ENCODE measurements at regions not wholly inside any gene's neighbourhood (a gene's known extent, or its start where the extent isn't known, plus 50 kb on each side); places are given as distances from the start of the nearest gene placed in this dataset.
A peak's percentile ranks its signal among the peaks of the same experiment; 100 is the strongest.

- peak; percentile 31; the same call in 1 of the 3 replicates for ATAC-seq
- TF ChIP-seq ESRRG (CRISPR knock-in tag; IDR thresholded peaks at IDR 0.05) (peak; percentile 81), TCF4 (CRISPR knock-in tag; IDR thresholded peaks at IDR 0.05; ENCODE audit: borderline replicate concordance) (peak; percentile 99), ZC3H10 (CRISPR knock-in tag; IDR thresholded peaks at IDR 0.05) (no peak), ZFP30 (CRISPR knock-in tag; IDR thresholded peaks at IDR 0.05) (no peak), ARNTL (CRISPR knock-in tag; IDR thresholded peaks at IDR 0.05; ENCODE audit: borderline replicate concordance, low read depth) (no peak), OSR1 (CRISPR knock-in tag; IDR thresholded peaks at IDR 0.05) (no peak), ZNF565 (CRISPR knock-in tag; conservative IDR thresholded peaks at IDR 0.05; ENCODE audit: low read depth) (0 out of 2 replicates have a peak, but pooled peaks have one; percentile 23), CREB5 (CRISPR knock-in tag; IDR thresholded peaks at IDR 0.05; ENCODE audit: low read depth) (peak; percentile 65; the same call in 1 of the 2 replicates), PATZ1 (CRISPR knock-in tag; IDR thresholded peaks at IDR 0.05; ENCODE audit: borderline replicate concordance) (peak; percentile 84; the same call in 1 of the 2 replicates), ZNF8 (CRISPR knock-in tag; IDR thresholded peaks at IDR 0.05) (peak; percentile 37; the same call in 1 of the 2 replicates), ZFP3 (CRISPR knock-in tag; IDR thresholded peaks at IDR 0.05) (no peak), RARB (CRISPR knock-in tag; IDR thresholded peaks at IDR 0.05) (no peak), GLIS3 (CRISPR knock-in tag; IDR thresholded peaks at IDR 0.05) (peak; percentile 95), PPARA (CRISPR knock-in tag; IDR thresholded peaks at IDR 0.05; ENCODE audit: borderline replicate concordance) (no peak), ZNF70 (CRISPR knock-in tag; IDR thresholded peaks at IDR 0.05) (no peak), SNAI2 (CRISPR knock-in tag; IDR thresholded peaks at IDR 0.05) (0 out of 2 replicates have a peak, but pooled peaks have one; percentile 42), CSDC2 (CRISPR knock-in tag; IDR thresholded peaks at IDR 0.05) (no peak; the same call in 1 of the 2 replicates), ISL1 (CRISPR knock-in tag; IDR thresholded peaks at IDR 0.05) (peak; percentile 90), TOX (CRISPR knock-in tag; IDR thresholded peaks at IDR 0.05; ENCODE audit: borderline replicate concordance) (no peak), POU6F1 (CRISPR knock-in tag; IDR thresholded peaks at IDR 0.05; ENCODE audit: borderline replicate concordance, low read depth) (no peak; the same call in 1 of the 2 replicates), TSHZ2 (CRISPR knock-in tag; IDR thresholded peaks at IDR 0.05) (peak; percentile 98), BACH2 (CRISPR knock-in tag; IDR thresholded peaks at IDR 0.05; ENCODE audit: borderline replicate concordance) (no peak; the same call in 1 of the 2 replicates)
- TF ChIP-seq, protein P1, sequence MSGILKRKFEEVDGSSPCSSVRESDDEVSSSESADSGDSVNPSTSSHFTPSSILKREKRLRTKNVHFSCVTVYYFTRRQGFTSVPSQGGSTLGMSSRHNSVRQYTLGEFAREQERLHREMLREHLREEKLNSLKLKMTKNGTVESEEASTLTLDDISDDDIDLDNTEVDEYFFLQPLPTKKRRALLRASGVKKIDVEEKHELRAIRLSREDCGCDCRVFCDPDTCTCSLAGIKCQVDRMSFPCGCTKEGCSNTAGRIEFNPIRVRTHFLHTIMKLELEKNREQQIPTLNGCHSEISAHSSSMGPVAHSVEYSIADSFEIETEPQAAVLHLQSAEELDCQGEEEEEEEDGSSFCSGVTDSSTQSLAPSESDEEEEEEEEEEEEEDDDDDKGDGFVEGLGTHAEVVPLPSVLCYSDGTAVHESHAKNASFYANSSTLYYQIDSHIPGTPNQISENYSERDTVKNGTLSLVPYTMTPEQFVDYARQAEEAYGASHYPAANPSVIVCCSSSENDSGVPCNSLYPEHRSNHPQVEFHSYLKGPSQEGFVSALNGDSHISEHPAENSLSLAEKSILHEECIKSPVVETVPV (CRISPR knock-in tag; IDR thresholded peaks at IDR 0.05), result peak; percentile 91
These were observed 464.1 kb downstream of the NTRK3 start for GRCh38 chr15:87792250-87793040.

Measured in SK-N-SH treated with all-trans-retinoic acid at 6 μM for 48 hours (cell line).